MCF 10A (cell line): ENCODE measurements at regions not wholly inside any gene's neighbourhood (a gene's known extent, or its start where the extent isn't known, plus 50 kb on each side); places are given as distances from the start of the nearest gene placed in this dataset.
A peak's percentile ranks its signal among the peaks of the same experiment; 100 is the strongest.

Experiments used
- BruUV-seq: library from RNA; stranded (reverse); fragments of 400-500 nt; replicated peaks from 2 replicates; lab custom pipeline; 2021; lab: Mats Ljungman, UMichigan
- CTCF ChIA-PET: fragments of 300-600 bp; sonication (Branson Sonifier 250); formaldehyde crosslinking; extraction: SDS; loops from one replicate; lab custom pipeline; 2021; ENCODE audit warnings: antibody characterized with exemption, inconsistent platforms; lab: Yijun Ruan, JAX
- POLR2A ChIA-PET: fragments of 300-600, 350-650 bp; sonication (Branson Sonifier 250); formaldehyde crosslinking; extraction: SDS; loops from one replicate; lab custom pipeline; 2020; ENCODE audit warnings: antibody characterized with exemption, inconsistent platforms; lab: Yijun Ruan, JAX
- DNase-seq: peaks from one replicate; pipeline ENCODE4 v3.0.0-alpha.2; 2018; ENCODE audit not compliant: unreplicated experiment
- H3K27ac Mint-ChIP-seq: one replicate; pipeline ENCODE4 v1.8.0; 2022; ENCODE audit warnings: mild to moderate bottlenecking, low read depth, mixed read lengths; ENCODE audit not compliant: unreplicated experiment
- H3K27me3 Mint-ChIP-seq: one replicate; pipeline ENCODE4 v1.8.0; 2022; ENCODE audit warnings: mixed read lengths; ENCODE audit not compliant: insufficient read depth, unreplicated experiment
- H3K36me3 Mint-ChIP-seq: one replicate; pipeline ENCODE4 v1.8.0; 2022; ENCODE audit warnings: mild to moderate bottlenecking, moderate library complexity, mixed read lengths; ENCODE audit not compliant: insufficient read depth, unreplicated experiment
- H3K4me1 Mint-ChIP-seq: one replicate; pipeline ENCODE4 v1.8.0; 2022; ENCODE audit warnings: mixed read lengths; ENCODE audit not compliant: insufficient read depth, unreplicated experiment
- H3K4me3 Mint-ChIP-seq: one replicate; pipeline ENCODE4 v1.8.0; 2022; ENCODE audit warnings: mild to moderate bottlenecking, moderate library complexity, mixed read lengths; ENCODE audit not compliant: unreplicated experiment
- H3K9me3 Mint-ChIP-seq: one replicate; pipeline ENCODE4 v1.8.0; 2022; ENCODE audit warnings: mixed read lengths; ENCODE audit not compliant: unreplicated experiment
- intact Hi-C: fragments of 100-400 bp; cut with micrococcal nuclease; formaldehyde crosslinking; loops from 2 replicates; pipeline ENCODE4 v1.14.1; 2022
- TF ChIP-seq, protein P1 (sequence below): fragments of 200-600 bp; IDR thresholded peaks from one replicate; pipeline ENCODE4 v1.8.0; 2022; ENCODE audit warnings: antibody characterized with exemption, mild to moderate bottlenecking; ENCODE audit not compliant: unreplicated experiment

DNA sequence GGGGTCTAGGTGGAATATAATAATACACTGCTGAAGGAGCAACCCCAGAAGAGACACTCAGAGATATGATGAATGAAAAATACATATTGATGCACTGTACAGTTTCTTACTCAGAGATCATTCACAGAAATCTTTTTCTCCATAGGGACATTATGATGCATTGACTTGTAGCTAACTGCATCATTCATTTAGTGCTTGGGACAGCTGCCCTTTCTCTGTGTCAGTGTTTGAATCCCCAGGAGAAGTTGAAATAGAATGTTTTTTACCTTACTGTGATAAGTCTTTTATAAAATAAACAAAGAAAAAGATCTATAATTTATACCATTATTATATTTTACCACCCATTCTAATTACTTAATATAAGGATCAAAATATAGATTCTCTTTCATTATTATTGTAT is 91.7 kb upstream of the DSEL start:
- Mint-ChIP-seq H3K9me3 (no peaks in the 10 kb centered on the region), H3K27me3 (no peaks in the 10 kb centered on the region), H3K4me1 (peaks cover 7% of the 10 kb centered on the region), H3K27ac (no peak overlapping the region), H3K4me3 (no peak overlapping the region), H3K36me3 (no peaks in the 10 kb centered on the region)
- no peak for DNase-seq
- intact Hi-C loops, result no loop called here
- no TSS peak for BruUV-seq
- ChIA-PET CTCF (interaction anchor here (0.9 kb wide), 1 partner anchor 93 kb away, joined by 4 read pairs; no protein-coding TSS in a partner anchor), POLR2A (interaction anchor here (1.0 to 1.2 kb wide), 3 partner anchors 11 to 431 kb away, joined by 3 to 8 read pairs (median 4); no protein-coding TSS in a partner anchor)
- TF ChIP-seq, protein P1, sequence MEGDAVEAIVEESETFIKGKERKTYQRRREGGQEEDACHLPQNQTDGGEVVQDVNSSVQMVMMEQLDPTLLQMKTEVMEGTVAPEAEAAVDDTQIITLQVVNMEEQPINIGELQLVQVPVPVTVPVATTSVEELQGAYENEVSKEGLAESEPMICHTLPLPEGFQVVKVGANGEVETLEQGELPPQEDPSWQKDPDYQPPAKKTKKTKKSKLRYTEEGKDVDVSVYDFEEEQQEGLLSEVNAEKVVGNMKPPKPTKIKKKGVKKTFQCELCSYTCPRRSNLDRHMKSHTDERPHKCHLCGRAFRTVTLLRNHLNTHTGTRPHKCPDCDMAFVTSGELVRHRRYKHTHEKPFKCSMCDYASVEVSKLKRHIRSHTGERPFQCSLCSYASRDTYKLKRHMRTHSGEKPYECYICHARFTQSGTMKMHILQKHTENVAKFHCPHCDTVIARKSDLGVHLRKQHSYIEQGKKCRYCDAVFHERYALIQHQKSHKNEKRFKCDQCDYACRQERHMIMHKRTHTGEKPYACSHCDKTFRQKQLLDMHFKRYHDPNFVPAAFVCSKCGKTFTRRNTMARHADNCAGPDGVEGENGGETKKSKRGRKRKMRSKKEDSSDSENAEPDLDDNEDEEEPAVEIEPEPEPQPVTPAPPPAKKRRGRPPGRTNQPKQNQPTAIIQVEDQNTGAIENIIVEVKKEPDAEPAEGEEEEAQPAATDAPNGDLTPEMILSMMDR, result no peak

DNA sequence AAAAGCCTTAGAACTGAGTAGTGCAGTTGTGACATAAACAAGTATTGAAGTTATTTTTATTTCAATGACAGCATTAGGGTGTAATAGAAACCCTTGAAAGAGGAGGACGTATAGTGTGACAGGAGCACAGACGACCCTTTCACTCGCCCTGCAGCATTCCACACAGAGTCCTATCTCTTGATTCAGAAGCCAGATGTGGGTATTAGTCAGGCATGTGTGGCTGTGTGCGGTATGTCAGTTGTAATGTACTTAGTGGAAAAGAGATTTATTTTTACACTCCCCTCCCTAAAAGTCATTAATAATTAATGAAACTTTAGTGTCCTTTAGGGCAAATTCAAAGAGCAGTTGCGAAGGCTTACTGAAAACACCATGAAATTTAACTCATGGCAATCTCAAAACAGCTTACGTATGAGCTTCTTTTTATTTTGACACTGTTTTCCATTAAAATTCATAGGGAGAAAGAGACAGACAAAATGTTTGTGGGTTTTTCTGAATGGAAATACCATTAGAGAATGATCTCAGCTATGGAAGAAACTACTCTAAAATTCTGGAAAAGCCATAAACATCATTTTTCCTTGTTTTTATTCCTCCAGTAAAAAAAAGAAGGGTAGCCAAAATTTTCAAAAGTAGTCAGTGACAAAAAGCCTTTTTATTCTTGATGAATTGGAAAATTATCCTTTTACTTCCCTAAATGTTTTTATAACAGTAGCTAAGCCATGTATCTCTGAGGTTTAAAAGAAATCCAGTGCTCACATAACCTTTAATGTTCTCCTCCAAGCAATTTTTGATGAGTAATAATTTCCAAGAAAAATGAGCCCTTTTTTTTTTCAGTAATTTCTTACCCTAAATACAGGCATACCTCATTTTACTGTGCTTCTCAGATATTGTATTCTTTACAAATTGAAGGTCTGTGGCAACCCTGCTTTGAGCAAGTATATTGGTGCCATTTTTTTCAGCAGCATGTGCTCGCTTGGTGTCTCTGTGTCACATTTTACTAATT is 84.0 kb upstream of the DSEL start:
- Mint-ChIP-seq H3K4me1 (peaks cover 28% of the 10 kb centered on the region), H3K27me3 (no peaks in the 10 kb centered on the region), H3K27ac (peak overlapping the region; percentile 12), H3K36me3 (no peaks in the 10 kb centered on the region), H3K4me3 (no peak overlapping the region), H3K9me3 (peaks cover 7% of the 10 kb centered on the region)
- CTCF ChIA-PET, result interaction anchor here (0.7 kb wide), 1 partner anchor 125 kb away, joined by 3 read pairs; no protein-coding TSS in a partner anchor
- no TSS peak for BruUV-seq
- TF ChIP-seq, protein P1, result no peak
- intact Hi-C loops, result no loop called here
- POLR2A ChIA-PET, result interaction anchor here (0.7 to 6.3 kb wide), 2 partner anchors 83 to 357 kb away, joined by 3 to 64 read pairs; partner anchors contain the start of gene DSEL
- no peak for DNase-seq

DNA sequence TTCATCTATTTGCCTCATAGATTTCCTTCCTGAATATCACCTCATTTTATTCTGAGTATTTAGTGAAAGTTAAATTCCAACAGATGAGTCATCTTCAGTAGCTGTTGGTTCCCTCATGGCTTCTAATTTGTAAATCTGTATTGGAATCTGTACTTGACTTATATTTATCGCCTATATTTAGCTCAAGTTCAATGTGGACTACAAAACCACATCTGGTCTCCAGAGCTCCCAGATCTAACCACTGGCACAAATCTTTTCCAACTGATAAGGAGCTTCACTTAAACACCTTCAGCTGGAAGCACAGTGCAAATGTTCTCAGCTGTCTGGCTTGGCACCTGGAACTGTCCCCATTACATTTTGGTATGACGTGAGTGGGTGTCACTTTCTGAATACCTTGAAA is 82.8 kb upstream of the DSEL start:
- TF ChIP-seq, protein P1, result no peak
- intact Hi-C loops, result no loop called here
- no TSS peak for BruUV-seq
- Mint-ChIP-seq H3K4me3 (no peak overlapping the region), H3K4me1 (peaks cover 28% of the 10 kb centered on the region), H3K27me3 (no peaks in the 10 kb centered on the region), H3K9me3 (peaks cover 7% of the 10 kb centered on the region), H3K27ac (peak overlapping the region; percentile 26), H3K36me3 (no peaks in the 10 kb centered on the region)
- DNase-seq, result peak; percentile 11
- ChIA-PET POLR2A (interaction anchor here (1.7 to 6.3 kb wide), 3 partner anchors 74 to 134 kb away, joined by 4 to 64 read pairs (median 25); partner anchors contain the start of gene DSEL), CTCF (interaction anchor here (0.6 to 1.4 kb wide), 4 partner anchors 8 to 84 kb away, joined by 3 to 4 read pairs (median 3); no protein-coding TSS in a partner anchor)

DNA sequence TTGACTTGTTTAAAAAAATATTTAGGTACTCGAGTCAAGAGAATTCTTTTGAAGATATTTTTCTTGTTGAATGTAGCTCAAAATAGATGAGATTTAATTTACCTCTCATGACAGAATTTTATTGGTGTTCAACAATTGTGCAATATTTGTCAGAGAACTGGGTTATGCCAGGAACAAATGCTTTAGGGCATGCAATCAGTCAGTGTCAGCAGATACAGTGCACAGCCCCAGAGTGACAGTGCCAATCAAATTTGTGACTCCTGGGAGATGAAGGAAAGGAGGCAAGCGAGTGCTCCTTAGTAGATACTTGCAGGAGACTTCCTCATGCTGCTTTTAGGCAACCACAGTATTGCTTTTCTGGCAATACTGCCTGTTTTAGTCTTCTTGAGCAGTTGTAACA is 81.2 kb upstream of the DSEL start:
- Mint-ChIP-seq H3K27ac (peak overlapping the region; percentile 50), H3K4me3 (no peak overlapping the region), H3K9me3 (peaks cover 7% of the 10 kb centered on the region), H3K4me1 (peaks cover 28% of the 10 kb centered on the region), H3K27me3 (no peaks in the 10 kb centered on the region), H3K36me3 (no peaks in the 10 kb centered on the region)
- DNase-seq, result peak; percentile 59
- POLR2A ChIA-PET, result interaction anchor here (0.6 to 6.3 kb wide), 7 partner anchors 11 to 1314 kb away, joined by 3 to 64 read pairs (median 5); partner anchors contain the start of gene DSEL
- CTCF ChIA-PET, result no interaction called here
- TF ChIP-seq, protein P1, result no peak
- intact Hi-C loops, result no loop called here
- BruUV-seq, result no TSS peak
